ENCODE measurements at regions not wholly inside any gene's neighbourhood (a gene's known extent, or its start where the extent isn't known, plus 50 kb on each side); places are given as distances from the start of the nearest gene placed in this dataset.

DNA sequence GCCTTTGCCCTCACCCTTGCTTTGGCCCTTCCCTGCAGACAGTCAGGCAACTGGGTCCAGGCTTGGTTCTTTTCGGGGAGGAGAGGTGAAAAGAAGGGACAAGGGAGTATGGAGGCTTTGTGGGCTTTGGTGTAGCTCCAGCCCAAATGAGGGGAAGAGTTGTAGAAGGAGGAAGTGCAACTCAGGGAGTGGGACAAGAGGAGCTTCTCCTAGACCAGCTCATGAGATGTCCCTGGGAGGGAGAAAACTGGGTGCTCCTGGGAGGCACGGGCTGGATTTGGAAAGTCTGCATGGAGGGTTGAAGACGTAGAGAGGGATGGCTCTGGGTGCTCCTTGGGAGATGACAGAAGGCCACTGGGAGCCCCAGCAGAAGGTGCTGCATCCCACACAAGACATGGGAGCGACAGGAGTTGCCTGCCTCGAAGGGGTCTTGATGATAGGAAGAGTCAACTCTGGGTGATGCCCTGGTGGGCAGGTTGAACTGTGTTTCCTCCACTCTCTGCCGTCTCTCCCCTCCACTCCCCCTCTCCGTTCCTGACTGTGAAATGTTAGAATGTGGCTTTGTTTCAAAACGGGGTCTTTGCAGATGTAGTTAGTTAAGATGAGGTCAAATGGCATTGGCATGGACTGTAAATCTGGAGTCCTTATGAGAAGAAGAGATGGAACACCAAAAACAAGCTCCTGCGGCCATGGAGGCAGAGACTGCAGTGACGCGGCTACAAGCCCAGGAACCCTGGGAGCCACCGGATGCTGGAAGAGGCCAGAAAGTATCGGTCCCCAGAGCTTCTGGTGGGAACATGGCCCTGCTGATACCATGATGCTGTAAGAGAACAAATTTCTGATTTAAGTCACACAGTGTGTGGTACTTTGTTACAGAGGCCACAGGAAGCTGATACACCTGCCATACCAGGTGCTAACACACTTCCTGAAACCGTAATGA is 298.5 kb downstream of the GLRX3 start:
- no peak for DNase-seq

DNA sequence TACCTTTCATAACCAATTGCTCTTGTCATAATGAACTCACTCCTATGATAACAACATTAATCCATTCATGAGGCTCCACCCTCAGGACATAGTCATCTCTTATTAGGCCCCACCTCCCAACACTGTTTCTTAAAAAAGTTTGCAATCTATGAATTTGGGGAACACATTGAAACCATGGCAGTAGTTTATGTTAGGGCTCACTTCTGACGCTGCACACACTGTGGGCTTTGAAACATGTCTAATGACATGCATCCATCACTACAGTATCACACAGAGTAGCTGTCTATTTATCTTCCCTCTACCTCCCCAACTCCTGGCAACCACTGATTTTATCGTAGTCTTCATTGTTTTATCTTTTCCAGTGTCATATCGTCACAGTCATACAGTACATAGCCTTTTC is 299.8 kb downstream of the GLRX3 start:
- DNase-seq, result no peak

DNA sequence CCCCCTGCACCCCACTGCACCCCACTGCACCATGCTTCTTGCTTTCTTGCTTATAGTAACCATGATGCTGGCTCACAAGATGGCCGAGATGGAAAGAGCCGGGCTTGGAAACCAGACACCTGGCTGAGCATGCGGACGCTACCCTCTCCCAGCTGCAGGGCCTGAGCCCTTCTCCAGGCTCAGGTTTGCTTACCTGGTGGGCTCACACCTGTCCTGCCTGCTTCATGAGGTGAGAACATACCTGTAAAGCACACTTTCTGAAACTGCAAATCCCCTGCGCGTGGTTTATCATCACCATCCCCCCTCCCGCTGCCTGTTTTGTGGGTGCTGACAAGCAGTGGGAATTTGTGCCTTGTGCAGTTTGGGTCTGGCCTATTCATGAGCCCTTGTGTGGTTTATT is 302.7 kb downstream of the GLRX3 start:
- DNase-seq, result no peak

DNA sequence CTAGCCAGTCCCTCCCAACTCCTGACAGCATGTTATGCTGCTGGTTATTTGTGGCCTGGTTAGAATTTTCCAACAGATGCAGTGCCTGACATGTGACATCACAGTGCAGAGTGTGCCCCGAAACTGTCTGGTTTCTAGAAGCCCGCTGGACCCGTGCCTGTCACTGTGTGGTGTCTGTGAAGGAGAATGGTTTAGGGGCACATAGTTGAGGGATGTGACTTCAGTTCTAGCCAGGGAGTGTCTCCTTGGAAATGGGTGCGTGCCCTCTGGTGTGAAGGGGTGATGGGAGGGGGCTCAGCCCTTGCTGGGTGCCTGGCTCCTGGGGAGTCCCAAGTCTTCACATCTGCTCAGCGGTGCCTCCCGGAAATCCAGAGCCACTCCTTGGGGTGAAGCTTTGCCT is 303.6 kb downstream of the GLRX3 start:
- DNase-seq, result no peak

DNA sequence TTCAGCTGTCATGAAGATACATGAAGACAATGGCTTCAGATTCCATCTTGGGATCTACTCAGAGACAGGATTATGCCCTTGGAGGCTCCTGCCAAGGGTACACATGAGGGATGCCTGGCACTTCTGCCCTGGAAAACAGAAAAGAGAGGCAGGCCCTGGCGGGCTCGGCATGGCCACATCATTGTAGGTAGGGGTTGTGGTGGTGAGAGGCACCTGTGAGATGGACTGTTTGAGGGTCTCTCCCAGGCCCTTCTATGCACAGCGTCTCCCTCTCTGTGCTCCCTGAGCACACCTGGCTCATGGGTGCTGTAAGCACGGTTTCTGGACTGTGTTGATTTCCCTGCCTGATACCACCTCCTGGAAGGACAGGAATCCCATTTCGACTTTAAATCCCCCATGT is 304.3 kb downstream of the GLRX3 start:
- no peak for DNase-seq

DNA sequence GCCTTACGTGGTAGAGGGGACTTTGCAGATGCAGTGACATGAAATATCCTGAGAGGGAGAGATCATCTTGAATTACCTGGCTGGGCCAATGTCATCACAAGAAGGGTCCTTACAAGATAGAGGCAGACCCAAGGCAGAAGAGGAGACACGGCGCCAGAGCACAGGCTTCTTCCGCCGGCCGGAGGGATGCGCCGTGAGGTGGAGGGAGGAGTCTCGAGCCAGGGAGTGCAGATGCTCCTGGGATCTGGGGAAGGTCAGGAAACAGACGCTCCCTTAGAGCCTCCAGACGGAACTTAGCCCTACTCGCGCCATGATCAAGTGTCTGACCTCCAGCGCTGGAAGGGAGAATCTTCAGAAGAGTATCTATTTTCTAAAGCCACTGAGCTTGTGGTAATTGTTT is 304.8 kb downstream of the GLRX3 start:
- no peak for DNase-seq

DNA sequence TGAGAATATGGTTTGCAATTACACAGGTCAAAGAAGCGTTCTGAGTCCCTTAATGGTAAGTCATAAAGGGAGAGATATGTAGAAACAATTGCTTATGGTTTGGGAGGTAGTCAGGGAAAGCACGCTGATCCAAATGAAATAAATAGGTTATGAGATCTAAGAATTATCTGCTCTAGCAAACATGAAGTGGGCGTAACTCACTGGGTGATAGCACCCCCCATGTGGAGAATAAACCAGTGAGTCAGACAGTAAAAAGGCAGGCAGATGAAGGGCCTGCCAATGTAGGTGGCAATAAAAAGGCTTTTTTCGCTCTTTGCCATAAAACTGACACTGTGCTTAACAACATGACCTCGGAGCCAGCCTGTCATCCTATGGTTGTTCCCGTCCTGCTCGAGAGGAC is 306.9 kb downstream of the GLRX3 start:
- DNase-seq, result no peak

DNA sequence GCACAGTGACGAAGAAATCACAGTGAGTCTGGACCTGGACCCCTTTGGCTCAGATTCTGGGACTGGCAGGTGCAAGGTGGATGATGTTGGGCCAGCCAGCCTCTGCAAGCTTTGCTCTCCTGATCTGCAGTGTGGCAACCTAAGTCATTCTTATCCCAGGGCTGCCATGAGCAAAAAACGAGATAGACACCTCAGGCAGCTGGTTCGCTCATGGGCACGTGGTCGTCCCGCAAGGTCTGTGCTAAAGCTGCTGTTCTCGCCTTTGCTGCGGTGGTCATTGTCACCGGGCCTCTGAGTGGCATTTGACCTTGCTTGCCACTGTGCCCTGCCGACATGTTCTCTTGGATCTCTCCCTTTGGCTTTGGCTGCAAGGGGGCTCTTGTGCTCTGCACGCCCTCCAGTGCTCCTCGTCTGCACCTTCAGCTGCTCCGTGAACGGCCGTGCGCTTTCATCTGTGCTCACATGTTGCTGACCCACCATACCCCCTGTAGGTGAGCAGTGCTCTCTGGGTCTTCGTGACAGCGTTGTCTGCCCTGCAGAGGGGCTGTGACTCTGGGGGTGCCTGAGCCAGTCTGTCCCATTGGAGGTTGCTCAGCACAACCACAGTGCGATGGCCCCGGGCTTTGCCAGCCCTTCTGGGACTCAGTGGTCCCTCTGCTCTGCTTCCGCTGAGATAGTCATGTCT is 317.0 kb downstream of the GLRX3 start:
- no peak for DNase-seq

DNA sequence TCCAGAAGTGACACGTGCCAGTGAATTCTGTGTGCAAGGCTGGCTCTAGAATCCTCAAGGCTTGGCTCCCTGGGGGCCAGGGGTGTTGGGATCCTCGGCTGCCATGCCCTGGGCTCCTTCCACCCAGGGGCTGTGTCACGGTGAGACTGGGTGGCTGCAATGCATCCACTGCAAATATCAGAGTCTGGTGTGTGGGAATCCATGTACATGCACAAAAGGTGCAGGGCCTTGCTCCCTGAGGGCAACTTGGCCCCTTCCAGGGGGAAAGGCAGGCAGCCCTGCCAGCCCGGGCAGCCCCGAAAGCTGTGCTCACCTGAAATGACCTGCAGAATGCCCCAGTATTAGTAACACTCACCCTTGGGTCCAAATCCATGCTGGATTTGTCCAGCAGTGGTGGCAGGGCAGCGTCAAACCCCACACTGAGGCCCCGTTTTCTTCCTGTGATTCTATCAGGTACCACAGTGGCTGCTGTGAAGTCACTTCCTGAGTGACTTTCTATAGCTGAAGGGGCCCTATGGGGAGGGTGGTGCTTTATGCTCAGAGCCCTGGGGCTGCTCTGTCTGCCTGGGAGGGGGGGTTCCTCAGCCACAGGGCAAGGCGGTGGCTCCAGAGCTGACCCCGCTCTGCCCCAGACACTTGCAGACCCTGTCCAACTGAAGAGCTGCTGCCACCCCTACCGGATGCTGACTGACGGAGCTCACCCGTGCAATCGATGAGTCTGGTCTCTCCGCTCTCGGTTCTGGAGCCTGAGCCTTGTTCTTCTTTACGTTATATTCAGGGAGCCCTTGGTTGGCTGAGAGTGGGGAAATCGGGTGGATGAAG is 317.7 kb downstream of the GLRX3 start:
- no peak for DNase-seq

DNA sequence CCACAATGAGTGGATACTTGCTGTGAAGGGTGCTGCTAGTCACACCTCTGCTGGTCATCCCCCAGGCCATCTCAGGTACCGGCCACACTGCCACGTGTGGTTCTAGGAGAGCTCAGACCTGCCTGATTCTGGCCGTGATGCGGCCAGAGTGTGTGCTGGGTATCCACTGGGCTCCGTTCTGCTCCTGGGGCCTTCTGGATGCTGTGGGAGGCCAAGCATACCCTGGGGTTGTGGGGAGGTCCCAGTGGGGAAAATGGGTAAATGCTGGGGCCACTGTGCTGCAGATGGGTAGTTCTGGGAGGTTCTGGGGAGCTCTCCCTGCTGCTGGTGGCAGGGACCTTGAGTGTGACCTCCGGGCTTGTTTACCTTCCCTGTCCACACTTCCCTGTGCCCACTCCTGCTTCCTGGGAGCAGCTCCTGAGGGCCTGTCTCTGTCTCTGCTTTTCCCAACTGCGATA is 318.4 kb downstream of the GLRX3 start:
- DNase-seq, result no peak

DNA sequence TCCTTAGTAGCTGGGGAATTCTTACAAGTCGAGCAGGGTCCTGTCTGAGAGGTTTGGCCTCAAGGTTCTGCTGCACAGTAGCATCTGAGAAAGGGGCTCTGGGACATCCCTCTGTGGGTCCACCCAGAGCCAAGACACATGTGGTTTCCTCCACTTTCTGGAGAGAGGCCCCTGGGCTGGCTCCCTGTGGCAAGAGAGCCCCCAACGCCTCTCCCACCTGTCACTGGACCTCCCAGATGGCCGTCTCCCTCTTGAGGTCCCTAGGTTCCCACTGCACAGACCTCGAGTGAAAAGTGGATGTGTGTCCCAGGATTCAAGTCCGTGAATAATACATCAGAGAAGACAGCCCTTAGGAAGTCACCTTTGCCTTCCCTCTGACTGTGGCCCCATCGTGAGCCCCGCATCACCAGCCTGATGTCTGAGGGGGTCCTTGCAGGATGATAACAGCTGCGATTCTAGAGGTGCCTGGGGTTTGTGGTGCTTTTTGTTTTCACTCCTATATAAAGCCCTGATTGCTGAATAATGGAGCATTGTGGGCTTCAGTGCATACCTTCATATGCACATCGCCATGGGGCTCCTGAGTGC is 319.0 kb downstream of the GLRX3 start:
- DNase-seq, result no peak

DNA sequence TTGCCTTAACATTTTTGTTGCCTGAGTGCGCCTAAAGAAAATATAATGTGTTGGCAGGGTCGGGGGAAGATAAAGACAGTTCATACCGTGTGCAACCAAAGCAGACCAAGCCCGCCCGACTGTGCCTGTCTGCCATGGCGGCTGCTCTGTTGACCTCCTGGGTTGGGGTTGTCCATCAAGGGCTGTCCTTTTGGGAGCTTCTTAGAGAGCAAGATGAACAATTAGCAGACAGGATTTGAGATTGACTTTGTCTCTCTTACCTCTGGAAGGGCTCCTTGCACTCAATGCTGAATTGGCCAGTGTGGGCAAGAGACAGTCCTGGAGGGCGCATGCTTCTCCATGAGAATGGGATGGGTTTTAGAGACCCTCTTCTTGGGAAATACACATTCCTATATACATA is 319.6 kb downstream of the GLRX3 start:
- no peak for DNase-seq

DNA sequence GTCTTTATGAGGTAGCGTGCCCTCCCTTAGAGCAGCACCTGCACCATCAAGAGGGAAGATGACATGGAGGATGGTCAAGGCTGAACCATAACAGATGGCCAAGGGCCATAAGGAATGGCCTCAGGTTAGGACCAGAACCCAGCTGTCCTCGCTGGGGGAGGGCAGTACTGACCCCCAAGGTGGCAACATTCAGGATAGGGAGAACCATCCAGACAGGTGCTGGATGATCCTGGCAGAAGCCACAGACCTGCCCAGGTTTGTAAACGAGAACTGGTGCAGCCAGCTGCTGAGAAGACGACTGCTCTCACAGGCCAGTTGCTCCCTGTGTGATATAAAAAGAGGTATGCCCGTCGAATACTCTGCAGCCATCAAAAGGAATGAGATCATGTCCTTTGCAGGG is 320.4 kb downstream of the GLRX3 start:
- no peak for DNase-seq

DNA sequence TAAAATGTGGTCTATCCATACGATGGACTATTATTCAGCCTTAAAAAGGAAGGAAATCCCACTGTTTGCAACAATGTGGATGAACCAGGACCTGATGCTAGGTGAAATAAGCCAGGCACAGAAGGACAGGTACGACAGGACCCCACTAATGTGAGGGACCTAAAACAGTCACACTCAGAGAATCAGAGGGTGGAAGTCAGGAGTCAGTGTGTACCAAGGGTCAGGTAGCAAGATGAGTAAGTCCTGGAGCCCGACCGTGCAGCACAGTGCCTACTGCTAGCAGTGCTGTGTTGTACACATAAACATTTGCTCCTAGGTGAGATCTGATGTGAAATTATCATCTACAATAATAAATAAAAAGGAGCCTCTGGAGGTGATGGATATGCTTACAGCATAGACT is 322.3 kb downstream of the GLRX3 start:
- no peak for DNase-seq

DNA sequence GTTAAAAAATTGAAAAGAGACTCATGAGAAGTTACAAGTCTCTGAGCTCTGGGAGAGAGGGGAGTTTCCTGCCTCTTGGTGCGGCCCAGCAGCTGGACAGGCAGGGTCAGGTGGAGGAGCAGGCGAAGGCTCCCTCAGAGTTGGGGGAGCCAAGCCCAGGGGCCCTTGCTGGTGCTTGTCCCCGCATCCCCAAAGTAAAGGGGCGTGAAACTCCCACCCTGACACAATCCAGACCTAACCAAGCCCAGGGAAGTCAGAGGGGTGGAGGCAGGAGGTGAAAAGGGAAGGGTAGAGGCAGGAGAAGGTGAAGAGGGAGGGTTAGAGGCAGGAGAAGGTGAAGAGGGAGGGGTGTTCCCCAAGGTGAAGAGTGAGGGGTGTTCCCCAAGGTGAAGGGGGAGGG is 322.8 kb downstream of the GLRX3 start:
- DNase-seq, result no peak

DNA sequence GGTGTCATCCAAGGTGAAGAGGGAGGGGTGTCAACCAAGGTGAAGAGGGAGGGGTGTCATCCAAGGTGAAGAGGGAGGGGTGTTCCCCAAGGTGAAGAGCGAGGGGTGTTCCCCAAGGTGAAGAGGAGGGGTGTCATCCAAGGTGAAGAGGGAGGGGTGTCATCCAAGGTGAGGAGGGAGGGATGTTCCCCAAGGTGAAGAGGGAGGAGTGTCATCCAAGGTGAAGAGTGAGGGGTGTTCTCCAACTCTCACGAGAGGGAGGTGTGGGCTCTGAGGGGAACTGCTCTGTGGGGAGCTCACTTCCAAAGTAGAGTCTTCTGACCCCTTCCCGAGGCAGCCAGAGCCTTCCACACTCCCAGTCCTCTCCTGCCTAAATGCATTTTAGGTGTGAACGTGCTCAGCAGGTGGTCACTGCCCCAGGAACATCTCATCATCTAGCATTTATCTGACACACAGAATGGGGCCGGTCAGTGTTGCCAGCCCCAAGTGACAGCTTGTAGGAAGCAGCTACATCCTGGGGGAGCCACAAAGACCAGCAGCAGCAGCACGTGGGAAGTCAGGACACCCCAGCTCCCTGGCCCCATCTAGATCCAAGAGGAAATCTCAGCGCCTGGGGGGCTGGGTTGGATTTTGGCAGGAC is 323.8 kb downstream of the GLRX3 start:
- no peak for DNase-seq

DNA sequence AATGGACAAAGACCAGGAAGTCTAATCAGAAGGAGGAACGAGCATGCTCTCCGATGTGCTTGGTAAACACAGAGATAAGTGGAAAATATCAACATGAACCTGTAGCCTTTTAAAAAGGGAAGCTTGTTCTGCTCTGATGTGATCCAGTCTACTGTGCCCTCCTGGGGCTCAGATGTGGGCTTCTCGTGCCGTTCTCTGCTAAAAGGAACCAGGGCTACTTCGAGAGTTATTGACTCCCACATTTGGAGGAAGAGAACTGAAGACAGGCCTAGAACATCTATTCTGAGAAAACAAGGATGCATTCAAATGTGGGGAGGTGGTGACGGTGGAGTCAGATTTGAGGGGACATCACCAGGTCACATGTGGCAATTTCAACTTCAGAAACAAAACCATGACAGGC is 325.4 kb downstream of the GLRX3 start:
- no peak for DNase-seq

DNA sequence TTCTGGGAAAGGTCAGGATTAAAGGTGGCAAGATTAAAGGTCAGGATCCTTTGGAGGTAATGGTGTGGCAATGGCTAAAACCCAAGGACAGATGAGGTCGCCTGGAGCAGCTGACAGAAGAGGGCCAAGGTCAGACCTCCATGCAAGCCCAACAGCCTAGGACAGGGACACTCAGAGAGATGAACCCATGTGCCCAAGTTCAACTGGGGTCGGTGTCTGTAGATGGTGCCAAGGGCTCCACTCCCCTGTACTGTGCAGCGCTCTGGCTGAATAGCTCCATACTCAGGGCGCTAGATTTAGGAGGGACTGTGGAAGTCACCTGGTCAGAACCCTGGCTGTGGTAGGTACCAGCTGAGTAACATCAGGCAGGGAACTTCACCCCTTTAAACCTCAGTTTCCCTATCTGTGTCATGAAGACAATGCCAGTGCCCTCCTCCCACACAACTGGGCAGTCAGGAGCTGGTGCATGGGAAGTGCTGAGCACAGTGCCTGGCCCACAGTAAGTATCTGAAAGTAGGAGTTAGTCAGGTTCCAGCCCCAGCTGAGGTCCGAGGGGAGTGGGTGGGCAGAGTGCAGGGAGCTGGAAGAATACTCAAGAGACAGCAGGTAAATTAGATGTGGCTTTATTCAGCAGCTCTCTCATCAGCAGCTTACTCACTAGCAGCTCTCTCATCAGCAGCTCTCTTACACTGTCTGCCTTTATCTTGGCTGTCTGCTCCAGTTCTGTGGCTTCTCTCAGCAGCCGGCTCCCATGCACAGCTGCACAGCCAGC is 327.1 kb downstream of the GLRX3 start:
- no peak for DNase-seq

DNA sequence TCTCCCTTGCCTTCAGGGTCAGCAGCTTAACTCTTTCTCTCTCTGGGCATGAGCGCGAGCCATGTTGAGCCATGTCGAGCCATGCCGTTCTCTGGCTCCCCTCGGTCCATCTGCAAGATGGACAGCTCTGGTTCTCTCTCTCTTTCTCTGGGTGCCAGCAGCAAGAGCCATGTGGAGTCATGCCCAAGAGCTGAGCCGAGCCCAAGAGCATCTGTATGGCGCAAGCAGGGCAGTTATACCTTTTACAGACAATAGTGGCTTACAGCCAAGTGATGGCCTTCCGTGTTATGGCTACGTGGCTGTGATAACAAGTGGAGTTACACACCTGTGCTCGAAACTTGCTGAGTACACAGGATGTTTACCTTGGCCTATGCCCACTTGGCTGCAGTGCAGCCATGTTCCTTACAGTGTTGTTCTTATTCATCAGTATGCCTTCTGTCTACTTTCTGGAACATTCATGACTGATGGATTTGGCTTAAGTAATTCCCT is 327.7 kb downstream of the GLRX3 start:
- no peak for DNase-seq

DNA sequence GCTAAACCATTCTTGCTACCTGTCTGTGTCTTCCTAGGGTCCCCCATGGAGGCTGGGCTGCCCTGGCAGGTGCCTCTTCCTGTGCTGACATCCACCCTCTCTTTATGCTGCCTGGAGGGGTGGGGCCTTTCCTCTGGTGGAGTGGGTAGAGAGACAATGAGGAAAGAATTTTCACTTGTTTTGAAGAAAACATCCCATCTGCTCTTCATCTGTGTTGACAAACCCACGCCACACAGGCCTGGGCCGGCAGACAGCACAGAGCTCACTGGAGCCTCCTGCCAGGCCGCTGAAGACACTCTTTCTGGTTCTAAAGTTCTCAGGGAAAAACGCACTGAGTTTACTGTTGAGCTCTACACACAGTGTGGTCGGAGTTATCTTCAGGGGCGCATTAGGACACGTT is 328.2 kb downstream of the GLRX3 start:
- no peak for DNase-seq

DNA sequence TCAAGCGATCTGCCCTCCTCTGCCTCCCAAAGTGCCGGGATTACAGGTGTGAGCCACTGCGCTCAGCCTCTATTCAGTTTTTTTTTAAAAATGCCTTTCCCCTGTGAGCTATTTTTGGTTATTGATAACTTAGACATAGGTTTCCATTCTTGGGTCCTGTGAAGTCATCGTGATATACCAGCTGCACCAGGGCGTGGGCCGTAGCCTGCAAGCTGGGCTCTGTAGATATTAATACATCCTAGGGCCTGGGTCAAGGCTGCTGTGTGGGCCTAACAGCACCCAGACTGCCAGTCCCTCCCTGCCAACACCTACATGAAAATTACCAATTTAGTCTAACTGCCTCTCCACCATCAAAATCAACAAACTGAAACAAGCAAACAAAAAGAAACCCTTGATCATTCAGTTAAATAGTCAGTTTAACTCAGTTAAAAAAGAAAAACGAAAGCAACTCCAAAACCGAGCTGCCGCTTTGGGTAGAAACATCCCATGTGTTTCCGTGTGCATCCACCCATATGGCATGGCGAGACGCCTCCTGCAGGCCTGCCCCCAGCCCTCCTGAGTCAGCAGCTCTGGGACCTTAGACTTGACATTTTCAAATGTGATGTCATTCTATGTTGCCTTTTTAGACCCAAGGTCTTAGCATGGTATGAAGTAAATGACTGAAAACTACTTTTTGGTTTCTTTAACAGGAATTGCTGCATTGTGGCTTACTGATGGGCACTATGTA is 330.2 kb downstream of the GLRX3 start:
- no peak for DNase-seq
